Epithelial cell of proximal tubule (primary cell): ENCODE measurements at regions not wholly inside any gene's neighbourhood (a gene's known extent, or its start where the extent isn't known, plus 50 kb on each side); places are given as distances from the start of the nearest gene placed in this dataset.

ENCODE experiments used
- DNase-seq: peaks from one replicate; pipeline ENCODE4 v3.0.0-alpha.2; 2011; ENCODE audit warnings: low read depth
- H3K4me3 ChIP-seq: 2 replicates; pipeline ENCODE4 v1.5.1; 2011; ENCODE audit warnings: low read depth, mild to moderate bottlenecking, low read length
- TF ChIP-seq, protein P1 (sequence below): conservative IDR thresholded peaks from 2 replicates; pipeline ENCODE4 v1.5.1; 2012; ENCODE audit warnings: low read depth, mild to moderate bottlenecking, low read length

DNA sequence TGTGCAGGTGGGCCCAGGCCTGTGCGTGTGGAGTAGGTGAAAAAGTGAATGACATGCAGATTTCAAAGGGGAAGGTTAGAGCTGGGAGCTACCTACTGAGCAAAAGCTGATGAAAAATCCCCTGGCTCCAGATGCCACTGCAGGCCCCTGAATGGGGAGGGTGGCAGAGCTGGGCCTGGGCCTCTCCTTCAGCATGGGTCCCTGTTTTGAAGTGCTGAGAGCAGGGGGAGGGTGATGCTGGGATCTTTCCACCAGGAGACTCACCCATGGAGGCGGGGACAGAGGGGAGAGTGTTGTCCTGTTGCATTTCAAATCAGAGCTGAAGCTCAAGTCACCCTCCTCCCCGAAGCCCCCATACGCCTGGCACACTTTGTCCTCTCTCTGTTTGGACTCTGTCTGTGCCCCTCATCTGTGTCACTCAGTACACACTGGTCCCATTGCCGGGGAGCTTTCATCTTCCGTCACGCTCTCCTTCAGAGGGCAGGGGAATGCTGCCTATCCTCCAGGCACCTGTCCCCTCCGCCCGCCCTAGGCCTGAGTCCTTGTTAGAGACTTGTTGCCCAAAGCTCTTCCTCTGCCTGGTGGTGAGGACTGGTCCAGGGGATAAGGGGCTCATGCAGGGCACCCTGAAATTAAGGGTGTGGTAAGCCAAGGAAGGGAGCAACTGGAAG is 206.6 kb downstream of the HAUS1 start:
- DNase-seq, result no peak
- no peak overlapping the region for H3K4me3 ChIP-seq
- TF ChIP-seq, protein P1, sequence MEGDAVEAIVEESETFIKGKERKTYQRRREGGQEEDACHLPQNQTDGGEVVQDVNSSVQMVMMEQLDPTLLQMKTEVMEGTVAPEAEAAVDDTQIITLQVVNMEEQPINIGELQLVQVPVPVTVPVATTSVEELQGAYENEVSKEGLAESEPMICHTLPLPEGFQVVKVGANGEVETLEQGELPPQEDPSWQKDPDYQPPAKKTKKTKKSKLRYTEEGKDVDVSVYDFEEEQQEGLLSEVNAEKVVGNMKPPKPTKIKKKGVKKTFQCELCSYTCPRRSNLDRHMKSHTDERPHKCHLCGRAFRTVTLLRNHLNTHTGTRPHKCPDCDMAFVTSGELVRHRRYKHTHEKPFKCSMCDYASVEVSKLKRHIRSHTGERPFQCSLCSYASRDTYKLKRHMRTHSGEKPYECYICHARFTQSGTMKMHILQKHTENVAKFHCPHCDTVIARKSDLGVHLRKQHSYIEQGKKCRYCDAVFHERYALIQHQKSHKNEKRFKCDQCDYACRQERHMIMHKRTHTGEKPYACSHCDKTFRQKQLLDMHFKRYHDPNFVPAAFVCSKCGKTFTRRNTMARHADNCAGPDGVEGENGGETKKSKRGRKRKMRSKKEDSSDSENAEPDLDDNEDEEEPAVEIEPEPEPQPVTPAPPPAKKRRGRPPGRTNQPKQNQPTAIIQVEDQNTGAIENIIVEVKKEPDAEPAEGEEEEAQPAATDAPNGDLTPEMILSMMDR, result no peak

DNA sequence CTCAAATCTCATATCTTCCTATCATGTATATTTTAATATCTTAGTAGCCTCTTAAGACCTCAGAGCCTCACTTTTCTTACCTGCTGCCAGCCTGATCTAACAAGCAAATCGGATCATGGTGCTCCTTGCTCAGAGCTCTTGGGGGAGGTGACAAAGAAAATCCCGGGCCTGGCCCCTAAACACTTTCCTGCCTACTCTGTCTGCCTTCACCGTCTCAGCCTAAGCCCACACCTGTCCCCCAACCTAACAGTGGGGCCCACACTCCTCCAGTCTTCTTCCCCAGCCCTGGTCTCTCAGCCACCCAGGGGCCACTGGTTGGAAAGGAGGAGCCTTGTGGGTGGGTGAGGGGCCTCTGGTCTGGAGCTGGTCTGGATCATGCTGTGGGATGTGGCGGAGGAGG is 207.3 kb downstream of the HAUS1 start:
- DNase-seq, result no peak
- no peak overlapping the region for H3K4me3 ChIP-seq
- TF ChIP-seq, protein P1, result no peak

DNA sequence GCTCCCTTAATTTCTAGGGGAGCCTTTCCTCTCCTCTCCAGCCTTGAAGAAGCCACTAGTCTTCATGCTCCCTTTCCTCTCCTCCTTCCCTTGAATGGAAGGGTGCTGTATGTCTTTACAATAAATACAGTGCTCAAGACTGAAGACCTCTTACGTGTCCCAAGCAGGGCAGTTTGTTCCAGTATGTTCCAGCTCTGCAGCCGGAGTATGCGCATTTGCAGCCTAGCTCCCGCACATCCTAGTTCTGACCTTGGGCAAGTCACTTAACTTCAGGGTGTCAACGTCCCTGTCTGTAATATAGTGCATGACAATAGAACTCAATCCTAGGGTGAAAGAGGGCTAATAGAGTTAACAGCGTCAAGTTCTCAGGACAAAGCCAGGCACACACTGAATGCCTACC is 208.0 kb downstream of the HAUS1 start:
- TF ChIP-seq, protein P1, result no peak
- DNase-seq, result no peak
- H3K4me3 ChIP-seq, result no peak overlapping the region

DNA sequence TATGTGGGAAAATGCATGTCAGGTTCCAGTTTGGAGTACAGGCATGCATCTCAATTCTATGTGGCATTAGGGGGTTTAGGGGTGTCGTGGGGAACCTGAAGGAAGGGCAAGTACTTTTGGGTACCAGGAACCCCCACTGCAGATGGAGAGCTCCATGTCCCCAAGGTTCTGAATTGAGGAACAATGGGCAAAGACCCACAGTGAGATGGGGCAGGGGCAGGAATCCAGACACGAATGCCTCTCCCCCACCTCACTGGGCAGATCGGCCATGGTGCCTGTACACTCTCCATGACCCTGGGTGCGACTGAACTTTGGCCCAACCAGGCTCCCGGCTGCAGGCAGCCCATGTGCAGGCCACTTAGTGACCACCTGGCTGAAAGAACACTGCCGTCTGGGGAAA is 209.3 kb downstream of the HAUS1 start:
- TF ChIP-seq, protein P1, result no peak
- no peak for DNase-seq
- H3K4me3 ChIP-seq, result no peak overlapping the region

DNA sequence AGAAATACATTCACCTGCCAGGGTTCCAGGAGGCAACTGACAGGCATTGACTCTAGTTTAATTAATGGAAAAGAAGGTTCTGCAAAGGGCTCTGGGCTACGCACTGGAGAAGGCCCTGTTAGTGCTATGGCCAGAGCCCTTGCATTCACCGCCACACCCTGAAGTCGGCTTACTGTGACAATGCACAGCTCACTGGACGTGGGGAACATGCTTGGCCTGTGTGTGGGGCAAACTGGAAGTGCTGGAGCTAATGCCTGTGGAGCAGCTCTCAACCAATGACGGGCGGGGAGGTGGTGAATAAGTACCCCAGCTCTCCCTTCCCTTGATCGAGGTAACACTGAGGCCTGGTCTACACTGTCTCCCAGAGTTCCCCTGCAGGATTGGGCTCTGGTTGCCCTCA is 209.8 kb downstream of the HAUS1 start:
- H3K4me3 ChIP-seq, result no peak overlapping the region
- DNase-seq, result no peak
- TF ChIP-seq, protein P1, result no peak

DNA sequence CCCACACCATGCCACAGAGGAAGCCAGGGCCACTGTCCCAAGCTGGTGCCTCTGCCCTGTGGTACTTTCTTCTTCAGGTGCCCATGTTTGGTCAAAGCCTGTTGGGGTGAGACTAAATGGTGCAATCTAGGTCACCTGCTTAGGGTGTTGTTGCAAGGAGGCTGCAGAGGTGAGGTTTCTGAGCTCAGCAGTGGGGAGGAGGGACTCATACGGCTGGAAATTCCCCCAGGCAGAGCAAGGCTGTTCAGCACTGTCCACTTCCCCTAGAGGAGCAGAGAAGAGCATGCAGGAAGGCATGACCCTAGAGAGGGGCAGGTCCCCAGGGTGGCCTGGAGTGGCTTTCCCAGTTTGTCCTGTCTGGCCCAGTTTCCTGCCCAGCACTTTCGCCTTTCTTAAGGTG is 211.0 kb downstream of the HAUS1 start:
- H3K4me3 ChIP-seq, result no peak overlapping the region
- no peak for DNase-seq
- TF ChIP-seq, protein P1, result peak; percentile 4

DNA sequence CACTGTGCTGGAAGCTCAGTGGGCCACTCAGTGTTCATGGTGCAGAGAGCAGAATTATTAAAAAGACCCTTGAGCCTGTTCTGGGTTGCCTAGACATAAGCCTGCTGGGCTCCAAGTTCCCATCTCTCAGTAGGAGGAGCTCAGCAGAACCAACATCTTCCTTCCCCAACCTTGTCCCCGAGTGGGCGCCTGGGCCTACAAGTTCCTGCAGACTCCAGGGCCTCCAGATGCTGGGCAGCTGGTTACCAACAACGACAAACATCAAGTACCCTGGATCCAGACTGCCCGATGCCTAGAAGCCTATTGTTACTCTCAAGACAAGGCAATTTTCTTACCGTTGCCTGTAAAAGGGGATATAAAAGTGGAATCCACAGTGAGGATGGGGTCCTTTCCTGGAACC is 214.2 kb downstream of the HAUS1 start:
- no peak overlapping the region for H3K4me3 ChIP-seq
- no peak for DNase-seq
- TF ChIP-seq, protein P1, result no peak
